NCI-H82 (cell line): ENCODE measurements at regions not wholly inside any gene's neighbourhood (a gene's known extent, or its start where the extent isn't known, plus 50 kb on each side); places are given as distances from the start of the nearest gene placed in this dataset.
"Not testable (repeated sequence)": the region's sequence is repeated elsewhere in the genome, so short reads cannot be mapped to it uniquely, and the experiment has no call there.

Source experiments
- DNase-seq: peaks from one replicate; lab custom pipeline; 2025; lab: John Stamatoyannopoulos, UW

DNA sequence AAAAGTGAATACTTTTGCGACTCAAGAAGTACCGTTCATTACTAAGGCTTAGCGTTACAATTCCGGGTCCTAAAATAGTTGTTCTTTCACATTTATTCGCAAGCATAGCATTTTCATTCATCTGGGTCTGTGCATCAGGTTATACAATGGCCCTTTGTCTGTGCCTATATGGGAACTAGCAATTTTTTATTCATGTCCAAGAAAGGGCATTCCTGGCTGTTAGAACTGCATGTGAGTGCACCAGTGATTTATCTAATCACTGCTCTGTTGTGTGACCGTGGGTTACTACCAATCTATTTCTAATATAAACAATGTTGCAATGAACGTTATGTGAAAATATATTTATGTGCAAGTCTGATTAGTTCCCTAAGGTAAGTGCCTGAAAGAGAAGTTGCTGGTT lies 63.8 kb downstream of the SPANXA1 start:
- DNase-seq, result not testable (repeated sequence)

GRCh38 chrX:141475788-141476187 lies 108.8 kb downstream of the SPANXA1 start:
- DNase-seq, result not testable (repeated sequence)

DNA sequence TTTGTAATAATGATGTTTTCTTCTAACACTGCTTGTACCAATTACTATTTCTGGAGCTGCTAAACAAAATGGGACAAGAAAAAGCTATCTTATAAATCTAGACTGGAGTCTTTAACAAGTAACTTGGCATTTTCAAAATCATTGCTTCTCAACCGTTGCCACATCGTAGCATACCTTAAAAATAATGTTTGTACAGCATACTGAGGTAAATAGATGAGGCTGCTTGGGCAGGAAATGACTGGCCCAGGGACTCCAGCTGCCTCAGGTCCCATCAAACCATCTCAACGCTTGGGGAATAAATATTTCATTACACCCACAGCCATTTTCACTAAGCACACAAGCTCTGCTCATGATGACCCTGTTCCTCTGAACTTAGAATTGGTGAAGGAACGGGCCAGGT lies 115.1 kb downstream of the SPANXA1 start:
- DNase-seq, result no peak

GRCh38 chrX:141468940-141469339 lies 115.6 kb downstream of the SPANXA1 start:
- DNase-seq, result no peak

DNA sequence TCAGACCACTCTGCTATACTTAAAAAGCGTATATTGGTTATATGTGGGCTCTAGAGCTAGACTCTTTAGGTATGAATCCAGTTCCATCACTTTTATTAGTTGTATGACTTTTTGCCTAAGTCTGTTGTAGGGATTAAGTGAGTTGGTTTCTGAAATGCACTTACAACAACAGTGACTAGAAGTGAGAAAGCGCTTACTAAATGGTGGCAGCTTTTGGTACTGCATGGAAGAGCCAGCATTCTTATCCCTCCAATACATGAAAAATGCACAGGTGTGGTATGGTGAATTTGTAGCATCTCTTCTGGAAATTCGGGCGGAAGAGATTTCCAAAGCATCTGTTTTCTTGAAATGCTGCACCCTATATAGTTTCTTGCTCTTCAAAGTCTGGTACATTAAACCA lies 117.1 kb downstream of the SPANXA1 start:
- peak; percentile 2 for DNase-seq

- DNase-seq, result no peak
These were observed 129.4 kb downstream of the SPANXA1 start for GRCh38 chrX:141455103-141455502.

DNA sequence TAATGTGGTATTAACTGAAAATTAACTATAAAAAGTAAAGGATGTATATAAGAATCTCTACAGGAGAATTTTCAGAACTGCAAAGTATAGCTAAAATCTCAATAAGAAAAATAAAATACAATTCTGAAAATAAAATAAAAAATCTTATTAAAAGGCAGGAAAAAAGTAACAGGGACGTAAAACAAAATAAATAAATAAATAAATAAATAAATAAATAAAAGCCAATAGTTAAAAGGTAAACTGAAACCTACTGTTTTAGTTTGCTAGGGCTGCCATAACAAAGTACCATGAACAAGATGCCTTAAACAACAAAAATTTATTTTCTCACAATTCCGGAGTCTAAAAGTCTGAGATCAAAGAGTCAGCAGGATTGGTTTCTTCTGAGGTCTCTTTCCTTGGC lies 140.6 kb downstream of the SPANXA1 start:
- no peak for DNase-seq

DNA sequence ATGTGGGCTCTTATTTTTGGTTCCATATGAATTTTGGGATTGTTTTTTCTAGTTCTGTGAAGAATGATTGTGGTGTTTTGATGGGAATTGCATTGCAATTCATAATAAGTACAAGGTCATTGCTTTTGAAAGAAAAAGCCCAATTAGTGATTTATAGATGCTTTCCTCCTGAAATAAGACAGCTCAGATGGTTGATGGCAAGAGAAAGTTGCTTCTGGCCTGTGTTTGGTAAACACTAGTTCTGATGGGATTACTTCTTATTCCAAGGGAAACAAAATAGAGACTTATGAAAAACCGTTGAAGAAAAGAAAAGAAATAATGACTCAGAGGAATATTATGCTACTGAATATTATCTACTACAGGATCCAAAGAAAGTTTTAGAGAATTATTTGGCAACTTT lies 144.9 kb downstream of the SPANXA1 start:
- no peak for DNase-seq

- DNase-seq, result no peak
These were observed 168.6 kb downstream of the SPANXA1 start for GRCh38 chrX:141415889-141416288.

- DNase-seq, result no peak
These were observed 163.7 kb upstream of the SPANXC start for GRCh38 chrX:141405853-141406492.

DNA sequence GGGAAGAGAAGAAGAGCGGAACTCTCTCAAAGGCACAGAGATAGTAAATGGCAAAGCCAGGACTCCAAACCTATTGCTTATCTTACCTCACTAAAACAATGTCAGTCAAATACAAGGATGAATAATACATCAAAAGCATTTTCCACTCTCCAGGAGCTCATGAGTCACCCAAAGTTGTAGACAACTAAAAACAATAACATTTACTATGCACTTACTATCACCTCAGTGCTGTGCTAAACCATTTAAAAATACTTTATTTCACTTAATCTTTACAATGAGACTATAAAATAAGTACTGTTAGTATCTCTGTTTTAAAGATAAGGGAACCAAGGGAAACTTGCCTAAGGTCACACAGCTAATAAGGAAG lies 163.2 kb upstream of the SPANXC start:
- DNase-seq, result no peak

DNA sequence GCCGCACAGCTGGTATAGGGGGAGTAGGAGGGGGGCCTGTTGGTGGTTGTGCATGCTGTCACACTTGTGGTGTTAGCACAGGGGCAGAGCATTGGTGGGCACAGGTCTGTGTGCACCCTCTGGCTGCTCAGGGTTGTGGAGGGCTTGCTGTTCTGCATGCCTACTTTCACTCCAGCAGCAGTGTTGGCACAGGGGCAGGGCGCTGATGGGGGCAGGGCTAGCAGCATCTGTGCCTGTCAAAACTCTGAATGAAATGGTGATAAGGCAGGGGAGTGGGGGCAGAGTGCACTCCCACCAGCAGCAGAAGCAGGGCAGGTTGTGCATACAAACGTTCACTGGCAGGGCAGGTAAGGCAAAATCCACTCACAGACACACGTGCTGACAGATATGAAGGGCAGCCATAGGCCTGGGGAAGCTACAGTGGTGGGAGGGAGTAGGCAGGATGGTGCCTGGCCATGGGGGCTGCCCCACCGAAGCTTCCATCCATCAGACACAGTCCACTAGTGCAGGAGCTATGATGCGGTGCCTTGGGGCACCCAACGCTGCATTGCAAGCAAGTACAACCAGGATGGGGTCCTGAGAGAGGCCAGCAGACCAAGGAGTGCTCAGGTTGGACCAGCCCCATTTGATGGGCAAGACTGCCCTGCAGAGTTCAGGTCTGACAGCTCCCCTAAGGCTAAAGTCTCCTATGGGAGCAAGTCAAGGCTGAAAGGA lies 160.7 kb upstream of the SPANXC start:
- DNase-seq, result no peak

- DNase-seq, result no peak
These were observed 154.2 kb upstream of the SPANXC start for GRCh38 chrX:141396536-141396935.

DNA sequence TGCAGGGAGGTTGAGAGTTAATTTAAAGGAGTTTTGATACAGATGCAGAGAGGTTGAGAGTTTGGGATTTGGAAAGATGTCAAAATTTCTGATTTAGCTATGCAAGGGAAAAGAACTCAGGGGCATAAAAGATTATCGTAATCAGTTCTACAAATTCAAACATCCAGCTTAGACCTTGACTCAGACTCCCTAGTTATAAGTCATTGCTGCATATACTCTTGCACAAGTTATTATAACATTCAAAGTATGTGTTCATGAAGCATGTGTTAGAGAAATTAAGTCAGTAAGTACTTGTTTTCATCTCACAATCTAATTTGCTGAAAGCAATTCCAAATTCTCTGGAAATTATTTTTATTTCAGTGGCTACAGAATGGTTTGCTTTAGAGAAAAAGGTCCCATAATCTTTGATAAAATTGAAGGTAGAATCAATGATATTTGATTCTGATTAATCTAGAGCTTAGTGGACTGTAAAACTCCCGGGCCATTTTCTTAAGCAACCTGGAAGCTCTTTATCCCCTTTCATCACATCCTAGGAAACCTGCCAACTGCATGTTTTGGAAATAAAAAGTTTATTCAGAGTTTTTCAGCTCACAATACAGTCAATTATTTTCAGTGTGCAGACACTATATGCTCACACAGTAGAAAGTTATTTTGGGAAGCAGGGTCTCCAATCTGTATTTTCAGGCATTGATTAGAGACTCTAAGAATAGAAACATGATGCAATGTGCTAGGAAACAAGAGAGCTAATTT lies 132.9 kb upstream of the SPANXC start:
- no peak for DNase-seq

- no peak for DNase-seq
These were observed 99.4 kb upstream of the SPANXC start for GRCh38 chrX:141341743-141342142.

DNA sequence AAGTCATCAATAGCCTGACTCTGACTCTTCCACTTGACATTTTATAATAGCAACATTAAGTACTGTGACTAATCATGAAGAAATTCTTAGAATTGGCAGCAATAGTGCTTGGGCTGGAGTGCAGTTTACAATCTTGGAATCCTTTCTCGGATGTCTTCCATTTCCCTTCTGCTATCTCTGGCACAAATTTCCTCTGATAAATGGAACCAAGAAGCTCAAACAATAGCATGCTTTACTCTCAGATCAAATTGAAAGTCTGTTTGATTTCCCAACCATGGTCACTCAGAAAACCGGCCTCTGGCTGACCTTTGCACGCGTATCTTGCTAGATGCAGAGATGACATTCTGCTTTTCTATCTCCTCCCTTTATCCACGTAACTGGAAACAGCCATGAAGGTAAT lies 99.0 kb upstream of the SPANXC start:
- DNase-seq, result no peak

GRCh38 chrX:141320801-141321200 lies 78.5 kb upstream of the SPANXC start:
- no peak for DNase-seq

DNA sequence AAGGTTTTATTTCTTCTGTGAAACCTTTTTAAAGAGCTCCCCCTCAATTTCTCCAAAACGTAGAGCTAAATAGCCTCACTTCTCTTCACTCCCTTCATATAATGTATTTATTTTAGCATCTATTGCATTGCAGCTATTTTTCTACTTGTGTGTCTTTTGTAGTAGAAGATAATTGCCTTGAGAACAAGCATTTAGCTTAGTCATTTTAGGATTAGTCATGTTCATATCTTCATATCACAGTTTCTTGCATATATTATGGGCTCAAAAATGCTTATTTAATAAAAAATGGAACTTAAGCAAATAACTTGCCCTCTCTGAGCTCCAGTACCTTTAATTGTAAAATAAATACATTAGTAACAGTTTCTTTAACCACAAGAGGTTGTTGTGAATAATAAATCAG lies 72.1 kb upstream of the SPANXC start:
- no peak for DNase-seq

DNA sequence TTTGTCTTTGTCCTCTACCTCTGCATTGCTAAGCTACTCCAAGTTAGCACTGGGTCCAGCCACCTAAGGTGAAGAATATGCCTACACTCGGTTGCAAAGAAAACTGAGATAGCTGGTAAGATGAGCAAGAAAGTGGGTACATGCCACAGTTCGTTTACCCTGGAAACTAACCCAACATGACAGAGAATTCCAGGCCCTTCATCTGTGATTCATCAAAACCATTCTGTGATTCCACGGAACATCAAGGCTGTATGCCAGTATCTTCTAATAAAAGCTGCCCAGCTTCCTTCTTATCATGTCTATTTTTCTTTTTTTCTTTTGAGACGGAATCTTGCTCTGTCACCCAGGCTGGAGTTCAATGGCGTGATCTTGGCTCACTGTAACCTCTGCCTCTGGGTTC lies 58.7 kb upstream of the SPANXC start:
- DNase-seq, result no peak
